ENCODE measurements at regions not wholly inside any gene's neighbourhood (a gene's known extent, or its start where the extent isn't known, plus 50 kb on each side); places are given as distances from the start of the nearest gene placed in this dataset.

GRCh38 chr2:83915381-83915780 is 543.7 kb downstream of the SUCLG1 start:
- no peaks in the 10 kb centered on the region for H3K36me3 ChIP-seq (ENCODE audit: control insufficient read depth in 2 of 2, insufficient read depth in 1 of 2, low read length in 2 of 2)
- H3K9me3 ChIP-seq (ENCODE audit: control insufficient read depth, insufficient read depth, low read depth, low read length), result no peaks in the 10 kb centered on the region
- TF ChIP-seq ELK4 (IDR thresholded peaks at IDR 0.05; ENCODE audit: borderline replicate concordance, low read depth, low read length) (no peak), ZNF629 (tag by site-specific recombination; IDR thresholded peaks at IDR 0.05) (no peak), PBX3 (CRISPR knock-in tag; IDR thresholded peaks at IDR 0.05) (no peak), ZNF558 (tag by site-specific recombination; IDR thresholded peaks at IDR 0.05) (no peak), ZNF37A (tag by site-specific recombination; IDR thresholded peaks at IDR 0.05) (no peak), ZNF513 (tag by site-specific recombination; IDR thresholded peaks at IDR 0.05) (no peak), ZBTB21 (tag by site-specific recombination; IDR thresholded peaks at IDR 0.05) (no peak), ZNF114 (tag by site-specific recombination; IDR thresholded peaks at IDR 0.05) (no peak), ZNF670 (tag by site-specific recombination; IDR thresholded peaks at IDR 0.05; ENCODE audit: low read depth) (no peak), ZNF157 (tag by site-specific recombination; IDR thresholded peaks at IDR 0.05) (no peak), ZBTB44 (tag by site-specific recombination; IDR thresholded peaks at IDR 0.05) (no peak), ZSCAN5A (tag by site-specific recombination; IDR thresholded peaks at IDR 0.05) (no peak), ZNF362 (tag by site-specific recombination; IDR thresholded peaks at IDR 0.05) (no peak), ZNF704 (tag by site-specific recombination; IDR thresholded peaks at IDR 0.05) (no peak), ZNF132 (tag by site-specific recombination; IDR thresholded peaks at IDR 0.05; ENCODE audit: borderline replicate concordance) (no peak), HOXA7 (CRISPR knock-in tag; IDR thresholded peaks at IDR 0.05; ENCODE audit: borderline replicate concordance) (no peak), ZNF366 (tag by site-specific recombination; conservative IDR thresholded peaks at IDR 0.05) (no peak), REPIN1 (tag by site-specific recombination; IDR thresholded peaks at IDR 0.05; ENCODE audit: low read depth) (no peak), KLF9 (tag by site-specific recombination; IDR thresholded peaks at IDR 0.05; ENCODE audit: low read depth) (no peak)
- ChIA-PET POLR2A (no interaction called here), CTCF (no interaction called here)
- H3K4me3 ChIP-seq (ENCODE audit: low read depth, low read length), result no peak overlapping the region
- H3K4me1 ChIP-seq (ENCODE audit: control insufficient read depth, insufficient read depth, low read length), result no peaks in the 10 kb centered on the region
- H3K27ac ChIP-seq (ENCODE audit: extremely low read depth, low read depth, low read length), result no peak overlapping the region

All from HEK293 (cell line).